GM12872 (cell line): ENCODE measurements at regions not wholly inside any gene's neighbourhood (a gene's known extent, or its start where the extent isn't known, plus 50 kb on each side); places are given as distances from the start of the nearest gene placed in this dataset.

Experiments
- CTCF ChIP-seq: IDR thresholded peaks from 3 replicates; pipeline ENCODE4 v1.5.1; 2011; ENCODE audit warnings: low read depth, mild to moderate bottlenecking, low read length, moderate library complexity; ENCODE audit not compliant: insufficient read depth

- no peak for TF ChIP-seq CTCF
Observed at GRCh38 chr6:141946502-141946901, 186.2 kb upstream of the GJE1 start.

DNA sequence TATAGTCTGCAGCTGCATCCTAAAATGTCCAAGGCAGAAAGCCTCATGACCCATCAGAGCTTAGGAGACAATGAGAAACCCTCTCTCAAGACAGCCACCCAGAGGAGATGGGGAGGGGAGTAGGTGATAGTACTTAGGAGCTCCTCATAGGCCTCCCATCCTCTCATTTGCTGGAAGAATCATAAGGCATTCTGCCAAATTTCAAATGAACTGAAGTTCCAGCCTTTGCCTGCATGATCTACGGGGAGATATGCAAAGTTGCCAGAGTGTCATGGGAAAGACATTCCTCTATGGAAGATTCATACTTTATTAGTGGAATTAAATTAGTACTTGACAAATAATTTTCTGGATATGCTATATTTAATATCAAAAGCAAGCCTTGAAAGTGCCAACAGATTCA lies 194.1 kb upstream of the GJE1 start:
- no peak for TF ChIP-seq CTCF

GRCh38 chr6:141932685-141933084 lies 200.0 kb upstream of the GJE1 start:
- no peak for TF ChIP-seq CTCF

GRCh38 chr6:141925001-141925400 lies 207.7 kb upstream of the GJE1 start:
- no peak for TF ChIP-seq CTCF

GRCh38 chr6:141922898-141923297 lies 209.8 kb upstream of the GJE1 start:
- TF ChIP-seq CTCF: no peak

DNA sequence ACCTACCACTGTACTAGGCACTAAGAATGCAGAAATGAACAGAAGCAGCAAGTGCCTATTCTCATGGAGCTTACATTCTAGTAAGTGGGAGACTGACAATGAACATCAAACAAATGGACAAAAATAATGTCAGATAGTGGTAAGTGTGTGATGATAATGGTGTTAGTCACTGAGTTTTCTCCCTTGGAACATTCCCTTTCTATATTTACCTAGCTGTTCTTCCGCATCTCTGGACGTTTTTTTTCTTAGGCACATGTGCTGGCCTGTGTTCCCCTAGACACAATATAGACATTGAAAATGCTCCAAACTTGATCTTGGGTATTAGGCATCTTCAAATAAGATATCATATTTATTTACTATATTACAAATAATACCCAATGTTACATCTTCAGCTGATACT lies 218.1 kb upstream of the GJE1 start:
- no peak for TF ChIP-seq CTCF

DNA sequence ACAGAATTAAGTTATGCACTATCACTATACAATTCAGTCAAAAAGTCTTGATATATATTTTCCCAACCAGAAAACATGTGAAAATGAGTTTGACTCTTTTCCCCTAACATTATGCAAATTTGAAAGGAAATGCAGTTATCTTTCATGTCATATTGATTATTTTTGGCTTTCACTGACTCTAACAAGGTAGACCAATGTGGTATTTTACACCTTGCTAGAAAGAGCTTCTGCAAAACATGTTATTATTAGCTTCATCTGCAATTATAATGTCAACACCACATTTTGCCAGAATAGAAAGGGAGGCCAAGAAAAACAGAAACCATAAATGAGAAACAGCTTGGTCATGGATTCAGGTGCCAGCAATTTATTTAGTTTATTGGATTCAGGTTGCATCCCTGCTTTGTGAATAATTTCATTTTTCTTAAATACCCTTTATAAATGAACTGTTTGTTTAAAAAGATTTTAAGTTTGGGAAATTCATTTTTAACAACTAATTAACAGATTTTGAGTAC lies 226.1 kb upstream of the GJE1 start:
- TF ChIP-seq CTCF: no peak

DNA sequence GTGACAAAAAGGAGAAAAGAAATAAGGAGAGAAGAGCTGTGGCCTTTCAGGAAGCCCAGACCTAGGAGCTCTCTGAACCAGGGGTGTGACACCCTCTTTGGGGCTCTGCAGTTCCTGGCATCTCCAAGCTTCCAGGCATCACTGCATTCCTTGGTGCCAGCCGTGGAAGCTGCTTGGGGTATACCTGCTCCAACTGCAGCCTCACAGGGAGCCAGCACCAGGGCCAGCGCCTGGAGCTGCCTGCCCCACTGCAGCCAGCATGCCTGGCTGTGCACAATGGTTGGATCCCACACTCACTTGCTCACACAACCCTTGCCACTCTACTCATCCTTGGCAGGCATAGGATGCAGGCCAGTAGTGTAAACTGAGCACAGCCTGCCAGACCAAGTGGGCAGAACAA lies 242.1 kb upstream of the GJE1 start:
- no peak for TF ChIP-seq CTCF
